ENCODE measurements at regions not wholly inside any gene's neighbourhood (a gene's known extent, or its start where the extent isn't known, plus 50 kb on each side); places are given as distances from the start of the nearest gene placed in this dataset.
A peak's percentile ranks its signal among the peaks of the same experiment; 100 is the strongest.

DNA sequence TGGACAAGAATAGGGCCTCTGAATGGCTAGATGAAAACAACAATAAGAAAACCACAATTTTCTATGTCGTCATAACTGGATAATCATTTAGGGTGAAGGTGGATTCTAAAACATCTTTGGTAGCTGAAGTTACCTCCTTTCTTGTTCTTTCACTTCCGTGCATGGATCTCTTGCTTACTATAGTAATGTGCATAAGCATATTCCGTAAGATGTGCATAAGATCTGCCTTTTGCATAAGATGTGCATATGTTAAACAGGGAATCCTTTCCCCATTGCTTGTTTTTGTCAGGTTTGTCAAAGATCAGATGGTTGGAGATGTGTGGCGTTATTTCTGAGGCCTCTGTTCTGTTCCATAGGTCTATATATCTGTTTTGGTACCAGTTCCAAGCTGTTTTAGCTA lies 353.6 kb downstream of the MTX2 start:
- no peak overlapping the region for H3K9ac ChIP-seq (ENCODE audit: low read length)
- H3K79me2 ChIP-seq (ENCODE audit: low read length), result no peaks in the 10 kb centered on the region
- H3K9me3 ChIP-seq (ENCODE audit: low read length), result no peaks in the 10 kb centered on the region
- H3K4me2 ChIP-seq (ENCODE audit: low read length), result no peak overlapping the region
- peaks cover 10% of the 10 kb centered on the region; the same call in 1 of the 2 replicates for H3K4me1 ChIP-seq (ENCODE audit: insufficient read depth, low read length)
- H3K36me3 ChIP-seq (ENCODE audit: low read depth, low read length), result no peaks in the 10 kb centered on the region
- no TSS peak for BruUV-seq (replicated peaks)
- DNase-seq (no peak), ATAC-seq (no peak)
- no peaks in the 10 kb centered on the region for H3F3A ChIP-seq (ENCODE audit: low read length, unreplicated experiment)
- ChIA-PET CTCF (no interaction called here), POLR2A (ENCODE audit: unreplicated experiment) (no interaction called here)
- no peaks in the 10 kb centered on the region for H4K20me1 ChIP-seq (ENCODE audit: low read length)
- H3K9me2 ChIP-seq (replicated peaks; ENCODE audit: low read length), result no peaks in the 10 kb centered on the region
- no peak overlapping the region for H2AFZ ChIP-seq (ENCODE audit: low read length)
- H3K27ac ChIP-seq (ENCODE audit: low read length), result no peak overlapping the region
- no peak for TF ChIP-seq EZH2 (IDR thresholded peaks at IDR 0.05; ENCODE audit: low read length, unreplicated experiment)
- intact Hi-C loops (cut with micrococcal nuclease), result no loop called here
- no peak overlapping the region for H3K4me3 ChIP-seq (ENCODE audit: low read length)
- no peaks in the 10 kb centered on the region for H3K27me3 ChIP-seq (ENCODE audit: low read length)

DNA sequence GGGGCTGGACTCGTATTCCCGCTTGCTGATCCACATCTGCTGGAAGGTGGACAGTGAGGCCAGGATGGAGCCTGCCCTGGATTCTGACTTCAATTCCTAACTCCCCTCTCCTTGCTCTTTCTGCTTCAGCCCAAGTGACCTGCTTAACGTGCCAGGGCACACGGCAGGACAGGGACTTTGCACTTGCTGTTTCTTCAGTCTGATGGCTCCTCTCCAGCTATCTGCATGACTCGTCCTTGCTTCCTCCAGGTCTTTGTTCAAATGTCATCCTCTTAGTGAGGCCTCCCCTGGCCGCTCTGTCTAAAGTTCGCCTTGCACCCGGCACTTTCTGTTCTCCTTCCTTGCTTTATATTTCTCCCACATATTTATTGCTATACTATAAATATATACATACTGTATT lies 357.6 kb downstream of the MTX2 start:
- ChIA-PET CTCF (no interaction called here), POLR2A (ENCODE audit: unreplicated experiment) (no interaction called here)
- no peak overlapping the region for H3K4me3 ChIP-seq (ENCODE audit: low read length)
- intact Hi-C loops (cut with micrococcal nuclease), result no loop called here
- 0 out of 2 replicates have a peak, but pooled peaks cover 2% of the 10 kb centered on the region for H3K79me2 ChIP-seq (ENCODE audit: low read length)
- H3K9me2 ChIP-seq (replicated peaks; ENCODE audit: low read length), result no peaks in the 10 kb centered on the region
- peaks cover 10% of the 10 kb centered on the region; the same call in 1 of the 2 replicates for H3K4me1 ChIP-seq (ENCODE audit: insufficient read depth, low read length)
- TF ChIP-seq EZH2phosphoT487 (IDR thresholded peaks at IDR 0.05; ENCODE audit: borderline replicate concordance, low read length) (no peak), EZH2 (IDR thresholded peaks at IDR 0.05; ENCODE audit: low read length, unreplicated experiment) (no peak)
- TF ChIP-seq, protein P1, sequence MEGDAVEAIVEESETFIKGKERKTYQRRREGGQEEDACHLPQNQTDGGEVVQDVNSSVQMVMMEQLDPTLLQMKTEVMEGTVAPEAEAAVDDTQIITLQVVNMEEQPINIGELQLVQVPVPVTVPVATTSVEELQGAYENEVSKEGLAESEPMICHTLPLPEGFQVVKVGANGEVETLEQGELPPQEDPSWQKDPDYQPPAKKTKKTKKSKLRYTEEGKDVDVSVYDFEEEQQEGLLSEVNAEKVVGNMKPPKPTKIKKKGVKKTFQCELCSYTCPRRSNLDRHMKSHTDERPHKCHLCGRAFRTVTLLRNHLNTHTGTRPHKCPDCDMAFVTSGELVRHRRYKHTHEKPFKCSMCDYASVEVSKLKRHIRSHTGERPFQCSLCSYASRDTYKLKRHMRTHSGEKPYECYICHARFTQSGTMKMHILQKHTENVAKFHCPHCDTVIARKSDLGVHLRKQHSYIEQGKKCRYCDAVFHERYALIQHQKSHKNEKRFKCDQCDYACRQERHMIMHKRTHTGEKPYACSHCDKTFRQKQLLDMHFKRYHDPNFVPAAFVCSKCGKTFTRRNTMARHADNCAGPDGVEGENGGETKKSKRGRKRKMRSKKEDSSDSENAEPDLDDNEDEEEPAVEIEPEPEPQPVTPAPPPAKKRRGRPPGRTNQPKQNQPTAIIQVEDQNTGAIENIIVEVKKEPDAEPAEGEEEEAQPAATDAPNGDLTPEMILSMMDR (conservative IDR thresholded peaks at IDR 0.05; ENCODE audit: low read depth, low read length), result no peak
- DNase-seq (peak; percentile 50), ATAC-seq (peak; percentile 38; the same call in 1 of the 2 replicates)
- no peak overlapping the region for H2AFZ ChIP-seq (ENCODE audit: low read length)
- no peaks in the 10 kb centered on the region for H3F3A ChIP-seq (ENCODE audit: low read length, unreplicated experiment)
- no peak overlapping the region for H3K9ac ChIP-seq (ENCODE audit: low read length)
- no peaks in the 10 kb centered on the region for H3K27me3 ChIP-seq (ENCODE audit: low read length)
- H4K20me1 ChIP-seq (ENCODE audit: low read length), result no peaks in the 10 kb centered on the region
- BruUV-seq (replicated peaks), result no TSS peak
- no peaks in the 10 kb centered on the region; the same call in 1 of the 2 replicates for H3K36me3 ChIP-seq (ENCODE audit: low read depth, low read length)
- H3K4me2 ChIP-seq (ENCODE audit: low read length), result no peak overlapping the region
- no peaks in the 10 kb centered on the region for H3K9me3 ChIP-seq (ENCODE audit: low read length)
- H3K27ac ChIP-seq (ENCODE audit: low read length), result no peak overlapping the region

DNA sequence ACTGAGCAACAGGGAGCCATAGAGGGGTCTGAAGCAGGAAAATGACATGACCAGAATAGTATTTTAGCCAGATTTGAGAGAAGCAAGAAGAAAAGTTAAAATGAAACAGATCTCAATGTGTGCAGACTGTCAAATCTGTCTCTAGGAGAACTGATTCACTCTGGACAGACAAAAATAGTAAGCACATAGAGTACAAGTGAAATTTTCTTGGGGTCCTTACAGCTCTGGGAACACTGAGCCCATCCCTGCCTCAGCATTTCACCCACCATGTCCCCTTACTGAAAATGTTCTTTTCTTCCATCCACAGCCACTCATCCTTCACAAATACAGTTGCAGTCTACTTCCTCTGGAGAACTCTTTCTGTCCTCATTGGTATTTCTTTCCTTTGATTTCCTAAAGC lies 359.2 kb downstream of the MTX2 start:
- CTCF ChIA-PET, result no interaction called here
- POLR2A ChIA-PET (ENCODE audit: unreplicated experiment), result no interaction called here

More for the DNA sequence above, 359.2 kb downstream of the MTX2 start:
- H2AFZ ChIP-seq (ENCODE audit: low read length), result no peak overlapping the region
- peaks cover 10% of the 10 kb centered on the region; the same call in 1 of the 2 replicates for H3K4me1 ChIP-seq (ENCODE audit: insufficient read depth, low read length)
- intact Hi-C loops (cut with micrococcal nuclease), result no loop called here
- H3K27me3 ChIP-seq (ENCODE audit: low read length), result no peaks in the 10 kb centered on the region
- no peaks in the 10 kb centered on the region for H3K9me3 ChIP-seq (ENCODE audit: low read length)
- no peaks in the 10 kb centered on the region for H3F3A ChIP-seq (ENCODE audit: low read length, unreplicated experiment)
- H3K4me3 ChIP-seq (ENCODE audit: low read length), result no peak overlapping the region
- no peak for TF ChIP-seq EZH2phosphoT487 (IDR thresholded peaks at IDR 0.05; ENCODE audit: borderline replicate concordance, low read length)
- TF ChIP-seq, protein P1 (conservative IDR thresholded peaks at IDR 0.05; ENCODE audit: low read depth, low read length), result no peak
- no peak for TF ChIP-seq EZH2 (IDR thresholded peaks at IDR 0.05; ENCODE audit: low read length, unreplicated experiment)
- H4K20me1 ChIP-seq (ENCODE audit: low read length), result no peaks in the 10 kb centered on the region
- DNase-seq, result no peak
- H3K9ac ChIP-seq (ENCODE audit: low read length), result no peak overlapping the region
- H3K9me2 ChIP-seq (replicated peaks; ENCODE audit: low read length), result no peaks in the 10 kb centered on the region
- no peak overlapping the region for H3K4me2 ChIP-seq (ENCODE audit: low read length)
- peaks cover 9% of the 10 kb centered on the region for H3K36me3 ChIP-seq (ENCODE audit: low read depth, low read length)
- no peak overlapping the region for H3K27ac ChIP-seq (ENCODE audit: low read length)
- BruUV-seq (replicated peaks), result no TSS peak
- no peak for ATAC-seq
- 0 out of 2 replicates have a peak, but pooled peaks cover 3% of the 10 kb centered on the region for H3K79me2 ChIP-seq (ENCODE audit: low read length)
